Prostate gland (tissue), 2 donors: ENCODE measurements at regions not wholly inside any gene's neighbourhood (a gene's known extent, or its start where the extent isn't known, plus 50 kb on each side); places are given as distances from the start of the nearest gene placed in this dataset.

Source experiments
- DNase-seq: peaks from one replicate; pipeline ENCODE4 v3.0.0-alpha.2; 2019; ENCODE audit warnings: low spot score
- H3K27ac ChIP-seq, 2 donors: fragments of 200-600 bp; sonication (generic); 2 replicates each; pipeline ENCODE4 v1.5.1; 2017 to 2019
- H3K27me3 ChIP-seq: fragments of 200-600 bp; sonication (generic); replicated peaks from 2 replicates; pipeline ENCODE4 v1.5.1; 2019; ENCODE audit not compliant: insufficient read depth
- H3K36me3 ChIP-seq, 2 donors: fragments of 200-600 bp; sonication (generic); 1 replicate in 1 of 2; 2 replicates in 1 of 2; pipeline versions ENCODE4 v1.5.1 to v1.8.1; 2017 to 2019
- H3K4me1 ChIP-seq: fragments of 200-600 bp; sonication (generic); replicated peaks from 2 replicates; pipeline ENCODE4 v1.5.1; 2019
- H3K4me3 ChIP-seq, 2 donors: fragments of 200-600 bp; sonication (generic); 2 replicates each; pipeline ENCODE4 v1.5.1; 2017 to 2019
- H3K9me3 ChIP-seq: fragments of 200-600 bp; sonication (generic); 2 replicates; pipeline ENCODE4 v1.5.1; 2017
- CTCF ChIP-seq, 4 experiments: fragments of 200-600 bp in 2 of 4; fragments of 450-650 bp in 2 of 4; sonication (generic) in 2 of 4; IDR thresholded peaks; 1 replicate in 3 of 4; 2 replicates in 1 of 4; pipeline ENCODE4 v1.5.1; 2016 to 2019; ENCODE audit warnings: antibody characterized with exemption in 4 of 4, mild to moderate bottlenecking in 2 of 4, moderate library complexity in 2 of 4
- POLR2A ChIP-seq: fragments of 450-650 bp; IDR thresholded peaks from one replicate; pipeline ENCODE4 v1.6.1; 2016; ENCODE audit warnings: antibody characterized with exemption, mild to moderate bottlenecking
- POLR2AphosphoS5 ChIP-seq: sonication (generic); formaldehyde crosslinking; IDR thresholded peaks from one replicate; pipeline ENCODE4 v1.6.1; 2017; ENCODE audit warnings: antibody characterized with exemption
- WGBS: methylation state at CpG from one replicate; pipeline ENCODE4 v1.1.5; 2018; 5-methylcytosine and 5-hydroxymethylcytosine counted together
- intact Hi-C: fragments of 100-400 bp; cut with DNase I; formaldehyde crosslinking; loops from one replicate; pipeline ENCODE4 v1.14.2; 2022

- 84% methylated on average over 28 of the region's 28 CpGs for WGBS
- Histone ChIP-seq H3K9me3 (no peaks in the 10 kb centered on the region), H3K27ac (no peak overlapping the region), H3K36me3 (no peaks in the 10 kb centered on the region), H3K27me3 (no peaks in the 10 kb centered on the region), H3K4me1 (no peaks in the 10 kb centered on the region), H3K4me3 (no peak overlapping the region)
- intact Hi-C loops: no loop called here
- TF ChIP-seq POLR2AphosphoS5 (no peak), CTCF (IDR thresholded peaks at IDR 0.05) (no peak)
- DNase-seq: no peak
Observed at GRCh38 chr2:15808204-15808910, 132.0 kb upstream of the MYCN start.

DNA sequence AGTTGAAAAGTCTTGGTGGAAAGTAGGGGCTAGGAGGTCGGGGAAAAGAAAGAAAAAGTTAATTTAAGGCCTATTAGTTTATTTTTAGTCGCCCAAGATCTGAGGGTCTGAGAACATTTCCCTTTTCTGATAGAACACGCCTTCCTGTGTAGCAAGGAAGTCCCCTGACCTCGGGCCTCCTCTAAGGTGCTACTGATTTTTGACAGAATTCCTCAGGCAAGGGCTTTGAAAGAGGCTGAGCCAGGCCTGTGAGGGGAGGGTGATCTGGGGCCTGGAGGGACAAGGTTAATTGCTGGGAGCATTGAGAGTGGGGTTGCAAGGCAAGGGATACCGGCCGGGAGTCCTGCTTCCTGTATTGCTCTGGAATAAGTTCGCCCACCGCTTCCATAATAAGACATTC lies 131.4 kb upstream of the MYCN start:
- DNase-seq: no peak
- WGBS: 75% methylated on average over 8 of the region's 8 CpGs
- Histone ChIP-seq H3K9me3 (no peaks in the 10 kb centered on the region), H3K4me1 (no peaks in the 10 kb centered on the region), H3K27me3 (no peaks in the 10 kb centered on the region), H3K36me3 (no peaks in the 10 kb centered on the region), H3K27ac (no peak overlapping the region), H3K4me3 (no peak overlapping the region)
- TF ChIP-seq POLR2A (no peak), POLR2AphosphoS5 (no peak), CTCF (IDR thresholded peaks at IDR 0.05) (no peak)
- intact Hi-C loops: no loop called here

GRCh38 chr2:15809404-15809803 lies 130.9 kb upstream of the MYCN start:
- no peaks in the 10 kb centered on the region for H3K4me1 ChIP-seq
- 79% methylated on average over 11 of the region's 11 CpGs for WGBS
- H3K36me3 ChIP-seq: no peaks in the 10 kb centered on the region
- no peaks in the 10 kb centered on the region for H3K9me3 ChIP-seq
- no peak overlapping the region for H3K4me3 ChIP-seq
- intact Hi-C loops: no loop called here
- H3K27ac ChIP-seq: no peak overlapping the region
- TF ChIP-seq POLR2A (no peak), CTCF (IDR thresholded peaks at IDR 0.05) (no peak), POLR2AphosphoS5 (no peak)
- DNase-seq: no peak
- H3K27me3 ChIP-seq: no peaks in the 10 kb centered on the region

- 81% methylated on average over 12 of the region's 12 CpGs for WGBS
- DNase-seq: no peak
- no peaks in the 10 kb centered on the region for H3K36me3 ChIP-seq
- H3K9me3 ChIP-seq: no peaks in the 10 kb centered on the region
- no peaks in the 10 kb centered on the region for H3K4me1 ChIP-seq
- no peak overlapping the region for H3K4me3 ChIP-seq
- intact Hi-C loops: no loop called here
- TF ChIP-seq CTCF (IDR thresholded peaks at IDR 0.05) (no peak), POLR2A (no peak), POLR2AphosphoS5 (no peak)
- no peaks in the 10 kb centered on the region for H3K27me3 ChIP-seq
- H3K27ac ChIP-seq: no peak overlapping the region
Observed at GRCh38 chr2:15810477-15811150, 129.7 kb upstream of the MYCN start.

- H3K9me3 ChIP-seq: no peaks in the 10 kb centered on the region
- H3K4me1 ChIP-seq: no peaks in the 10 kb centered on the region
- no peak overlapping the region for H3K27ac ChIP-seq
- no peak for DNase-seq
- no peak overlapping the region for H3K4me3 ChIP-seq
- intact Hi-C loops: no loop called here
- no peaks in the 10 kb centered on the region for H3K27me3 ChIP-seq
- no peaks in the 10 kb centered on the region for H3K36me3 ChIP-seq
- WGBS: 83% methylated on average over 8 of the region's 8 CpGs
- TF ChIP-seq POLR2AphosphoS5 (no peak), CTCF (IDR thresholded peaks at IDR 0.05) (no peak), POLR2A (no peak)
Observed at GRCh38 chr2:15811367-15811766, 129.0 kb upstream of the MYCN start.
